HG03457 (cell line): ENCODE measurements at regions not wholly inside any gene's neighbourhood (a gene's known extent, or its start where the extent isn't known, plus 50 kb on each side); places are given as distances from the start of the nearest gene placed in this dataset.
"Not testable (repeated sequence)": the region's sequence is repeated elsewhere in the genome, so short reads cannot be mapped to it uniquely, and the experiment has no call there.

ENCODE experiments used
- ATAC-seq: cut with Tn5 transposase; IDR thresholded peaks from one replicate; pipeline ENCODE4 v1.9.1; 2021; ENCODE audit warnings: moderate number of reproducible peaks; ENCODE audit not compliant: unreplicated experiment

DNA sequence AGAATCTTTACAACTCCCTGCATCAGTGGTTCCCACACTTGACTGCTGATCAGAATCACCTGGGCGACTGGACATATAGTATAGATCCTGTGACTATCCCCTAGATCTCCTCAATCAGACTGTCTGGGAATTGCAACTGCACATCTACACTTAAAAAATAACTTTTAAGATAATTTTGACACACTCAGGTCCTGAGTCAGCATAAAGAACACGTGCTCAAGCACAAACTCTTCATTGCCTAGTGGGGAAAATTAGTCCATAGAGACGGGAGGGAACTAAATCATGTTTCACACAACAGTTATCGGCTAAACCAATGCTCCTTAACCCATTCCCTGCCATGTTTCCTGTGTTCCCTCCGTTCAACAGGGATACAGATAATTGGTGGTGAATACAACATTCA is 243.5 kb upstream of the FGF13 start:
- ATAC-seq = no peak

GRCh38 chrX:138946926-138947325 is 235.4 kb upstream of the FGF13 start:
- no peak for ATAC-seq

DNA sequence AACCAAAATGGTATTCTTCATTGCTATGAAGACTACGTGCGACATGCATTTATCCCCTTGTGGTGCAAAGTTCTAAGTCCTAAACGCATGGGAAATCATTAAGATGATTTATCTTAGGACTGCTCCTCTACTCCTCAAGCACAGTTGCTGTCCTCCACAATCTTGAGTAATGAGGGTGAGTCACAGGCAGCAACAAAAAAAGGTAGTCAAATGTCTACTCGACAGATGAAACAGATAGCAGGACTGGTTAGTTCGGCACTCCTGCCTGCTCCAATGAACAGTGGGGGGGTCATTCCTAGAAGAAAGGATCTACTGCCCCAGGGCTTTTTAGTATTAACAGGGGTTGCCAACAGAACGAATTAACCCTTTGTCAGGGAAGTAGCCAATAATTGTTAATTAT is 233.7 kb upstream of the FGF13 start:
- ATAC-seq = no peak

DNA sequence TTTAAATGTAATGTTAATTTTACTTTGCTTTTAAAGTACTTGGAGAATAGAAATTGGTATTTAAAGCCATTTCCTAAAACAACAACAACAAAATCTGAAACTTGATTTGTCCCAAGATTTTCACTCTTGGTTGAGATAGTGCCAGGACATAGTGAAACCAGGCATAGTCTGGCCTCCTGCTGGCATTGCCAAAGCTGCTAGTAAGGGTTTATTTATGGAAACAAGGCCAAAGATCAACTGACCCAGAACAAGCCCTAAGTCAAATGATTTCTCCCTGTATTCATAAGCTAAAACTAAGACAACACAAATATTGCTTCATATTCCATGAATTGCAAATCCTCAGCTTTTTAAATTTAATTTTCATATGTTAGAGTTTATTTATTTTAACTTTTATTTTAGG is 227.5 kb upstream of the FGF13 start:
- ATAC-seq = no peak

DNA sequence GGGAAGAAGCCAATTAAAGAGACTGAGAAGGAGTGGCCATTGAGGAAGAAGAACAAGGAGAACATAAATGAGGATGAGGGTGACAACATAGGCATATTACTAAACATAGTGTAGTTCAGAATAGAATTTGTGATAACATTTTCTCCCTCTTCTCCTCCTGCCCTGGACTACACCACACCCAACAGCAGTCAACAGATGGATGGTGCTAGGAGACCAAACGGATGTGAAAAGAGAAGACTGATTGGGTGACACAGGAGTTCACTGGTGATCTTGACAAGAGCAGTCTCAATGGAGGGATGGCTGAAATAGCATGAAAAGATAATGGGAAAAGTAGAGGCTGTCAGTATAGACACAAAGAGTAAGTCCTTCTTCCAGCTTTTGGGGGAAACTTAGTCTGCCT is 226.5 kb upstream of the FGF13 start:
- no peak for ATAC-seq

GRCh38 chrX:138931212-138931611 is 219.7 kb upstream of the FGF13 start:
- no peak for ATAC-seq

GRCh38 chrX:138930583-138930945 is 219.0 kb upstream of the FGF13 start:
- ATAC-seq = no peak

DNA sequence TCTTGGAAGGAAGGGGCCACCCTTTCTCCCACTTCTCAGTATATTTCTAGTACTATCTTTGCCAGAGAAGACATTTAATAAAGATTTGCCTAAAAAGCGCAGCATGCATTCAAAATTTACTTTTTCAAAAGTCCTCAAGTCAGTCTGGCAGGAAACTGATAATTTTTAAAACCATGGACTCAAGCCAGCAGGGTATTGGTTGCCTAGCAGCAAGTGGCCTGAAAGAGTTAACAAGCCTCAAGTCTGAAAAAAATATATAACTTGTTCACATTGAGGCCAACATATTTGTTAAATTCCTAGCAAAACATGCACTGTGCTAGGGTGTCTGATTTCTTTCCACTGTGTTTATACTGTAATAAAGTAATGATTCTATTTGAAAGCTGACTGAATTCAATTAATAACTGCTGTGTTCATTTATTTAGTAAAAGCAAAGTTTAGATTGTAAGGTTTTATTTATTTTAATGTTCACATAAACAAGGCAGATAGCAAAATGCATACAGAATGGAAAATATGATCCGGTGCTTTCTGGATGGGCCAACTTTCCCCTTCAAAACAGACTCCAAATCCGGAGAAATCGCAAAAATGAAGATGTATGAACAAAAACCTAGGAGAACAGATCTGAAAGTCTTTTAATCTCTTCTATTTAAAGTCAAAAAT is 218.5 kb upstream of the FGF13 start:
- ATAC-seq = no peak

DNA sequence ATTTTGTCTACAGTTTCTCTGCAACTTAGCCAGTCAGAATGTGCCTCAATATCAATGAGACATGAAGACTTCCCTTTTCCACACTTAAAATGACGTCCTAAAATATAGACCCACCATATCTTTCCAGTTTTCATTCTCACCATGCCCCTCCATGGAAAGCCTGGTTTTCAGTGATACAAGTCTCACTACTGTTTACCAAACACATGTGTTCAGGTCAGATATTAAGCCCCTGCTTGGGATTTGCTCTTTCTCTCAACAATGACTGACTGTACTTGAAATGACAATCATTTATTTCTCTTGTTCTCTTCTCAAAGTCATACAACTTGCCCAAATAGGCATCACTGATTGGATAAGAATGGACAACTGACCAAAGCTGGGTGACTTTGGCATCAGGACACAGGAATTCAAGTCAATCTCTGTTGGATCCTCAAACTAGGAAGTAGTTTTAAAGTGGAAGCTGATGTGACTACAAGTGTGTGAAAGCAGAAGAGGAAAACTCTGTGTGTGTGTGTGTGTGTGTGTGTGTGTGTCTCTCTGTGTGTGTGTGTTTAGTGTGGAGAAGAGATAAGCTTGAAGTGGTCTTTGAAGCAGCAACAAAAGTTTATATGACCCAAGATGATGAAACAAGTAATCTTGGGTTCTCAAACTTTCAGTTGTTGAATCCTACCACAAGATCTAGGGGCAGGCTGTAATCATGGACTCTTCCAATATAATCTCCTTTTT is 217.4 kb upstream of the FGF13 start:
- ATAC-seq = no peak

GRCh38 chrX:138925330-138925729 is 213.8 kb upstream of the FGF13 start:
- no peak for ATAC-seq

DNA sequence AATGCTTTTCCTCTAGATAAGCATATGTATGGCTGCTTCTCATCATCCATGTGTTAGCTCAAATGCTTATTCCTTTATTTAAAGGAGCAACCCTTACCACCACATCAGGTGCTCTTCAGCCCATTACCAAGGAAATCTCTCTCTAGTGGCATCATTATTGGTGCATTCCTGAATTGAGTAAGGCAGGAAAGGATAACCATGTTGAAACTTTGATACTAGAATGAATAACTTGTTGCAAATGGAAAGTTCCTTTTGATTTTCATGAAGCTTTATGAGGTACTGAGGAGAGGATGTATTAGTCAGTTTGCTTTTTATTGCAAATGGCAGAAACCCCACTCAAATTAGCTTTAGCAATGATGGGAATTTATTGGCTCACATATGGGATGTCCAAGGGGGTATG is 212.3 kb upstream of the FGF13 start:
- ATAC-seq = no peak

DNA sequence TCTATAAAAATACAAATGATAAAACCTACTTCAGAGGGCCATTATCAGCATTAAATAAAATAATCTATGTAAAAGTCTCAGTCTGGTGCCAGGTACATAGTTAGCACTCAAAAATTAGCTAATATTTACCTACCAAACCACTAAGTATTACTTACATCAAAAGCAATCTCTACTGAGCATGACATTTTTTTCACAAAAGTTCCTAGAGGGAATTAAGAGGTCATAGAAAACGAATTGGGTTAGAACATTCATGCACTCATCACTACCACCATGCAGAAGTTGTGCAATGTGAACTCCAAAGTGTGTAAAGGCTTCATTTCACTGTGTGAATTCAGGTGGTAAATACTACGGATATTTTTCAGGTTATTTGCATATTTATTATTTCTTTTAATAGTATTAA is 209.5 kb upstream of the FGF13 start:
- ATAC-seq = no peak

DNA sequence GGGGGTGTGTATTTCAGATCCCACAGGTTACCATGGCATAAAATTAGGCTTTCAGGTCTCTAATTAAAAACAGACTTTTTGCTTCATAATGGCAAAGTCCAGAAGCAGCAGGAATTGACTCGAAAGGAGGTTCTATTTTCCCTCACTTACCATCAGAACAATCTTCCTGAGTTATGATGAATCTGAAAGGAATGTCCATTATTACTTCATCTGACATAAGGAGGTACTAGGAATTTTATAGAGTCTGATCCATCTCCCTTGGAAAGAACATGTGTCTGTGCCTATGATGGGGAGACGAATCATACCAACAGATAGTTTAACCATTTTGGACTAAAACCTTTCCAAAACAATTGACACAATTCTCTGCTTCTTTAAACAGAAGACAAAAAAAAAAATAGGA is 206.3 kb upstream of the FGF13 start:
- ATAC-seq = no peak

GRCh38 chrX:138914767-138915166 is 203.2 kb upstream of the FGF13 start:
- no peak for ATAC-seq

GRCh38 chrX:138908577-138908976 is 197.1 kb upstream of the FGF13 start:
- ATAC-seq = no peak

GRCh38 chrX:138897621-138898492 is 186.3 kb upstream of the FGF13 start:
- ATAC-seq = no peak

GRCh38 chrX:138890491-138890890 is 179.0 kb upstream of the FGF13 start:
- ATAC-seq = no peak

DNA sequence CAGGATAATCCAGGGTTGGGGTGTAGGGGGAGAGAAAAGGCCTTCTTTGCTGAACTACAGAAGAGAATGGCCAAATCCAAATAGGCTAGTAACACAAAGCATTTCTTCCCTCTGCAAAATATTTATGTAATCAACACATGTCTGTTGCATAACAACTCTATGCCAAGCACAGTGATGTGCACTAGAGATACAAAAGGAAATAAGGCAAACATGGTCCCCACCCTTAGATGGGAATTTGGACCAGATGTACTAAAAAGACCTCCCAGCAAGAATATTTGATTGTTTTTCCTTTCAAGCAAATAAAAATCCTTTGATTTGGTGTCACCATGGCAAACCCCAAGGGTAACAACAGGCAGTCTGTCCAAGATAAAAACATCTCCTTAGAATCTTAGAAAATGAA is 177.6 kb upstream of the FGF13 start:
- ATAC-seq = no peak

GRCh38 chrX:138886769-138887168 is 175.3 kb upstream of the FGF13 start:
- ATAC-seq = no peak

GRCh38 chrX:138885886-138886285 is 174.4 kb upstream of the FGF13 start:
- no peak for ATAC-seq

GRCh38 chrX:138880293-138880692 is 168.8 kb upstream of the FGF13 start:
- ATAC-seq = not testable (repeated sequence)

DNA sequence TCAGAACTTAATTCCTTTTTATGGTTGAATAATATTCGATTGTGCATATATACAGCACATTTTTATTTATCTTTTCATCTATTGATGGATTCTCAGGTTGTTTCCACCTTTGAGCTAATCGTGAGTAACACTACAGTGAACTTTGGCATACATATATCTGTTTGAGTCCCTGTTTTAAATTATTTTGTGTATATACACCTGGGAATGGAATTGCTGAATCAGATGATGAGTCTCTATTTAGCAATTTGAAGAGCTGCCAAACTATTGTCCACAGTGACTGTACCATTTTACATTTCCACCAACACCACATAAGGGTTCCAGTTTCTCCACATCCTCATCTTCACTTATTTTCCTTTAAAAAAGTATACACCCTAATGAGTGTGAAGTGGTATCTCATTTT is 166.2 kb upstream of the FGF13 start:
- no peak for ATAC-seq
